GM19193 (cell line): ENCODE measurements at regions not wholly inside any gene's neighbourhood (a gene's known extent, or its start where the extent isn't known, plus 50 kb on each side); places are given as distances from the start of the nearest gene placed in this dataset.

Experiments
- POLR2A ChIP-seq: IDR thresholded peaks from 4 replicates; pipeline ENCODE4 v1.6.1; 2011; ENCODE audit not compliant: insufficient read depth, insufficient read length; ENCODE audit errors: extremely low read depth

- TF ChIP-seq POLR2A = no peak
These were observed 249.8 kb downstream of the ARHGAP12 start for GRCh38 chr10:31678575-31679516.

- TF ChIP-seq POLR2A = no peak
These were observed 250.5 kb downstream of the ARHGAP12 start for GRCh38 chr10:31678139-31678536.

- TF ChIP-seq POLR2A = no peak
These were observed 251.2 kb downstream of the ARHGAP12 start for GRCh38 chr10:31677195-31678138.

- no peak for TF ChIP-seq POLR2A
These were observed 252.9 kb downstream of the ARHGAP12 start for GRCh38 chr10:31675726-31676125.

- TF ChIP-seq POLR2A = no peak
These were observed 259.3 kb downstream of the ARHGAP12 start for GRCh38 chr10:31669357-31669756.

GRCh38 chr10:31668326-31668725 lies 260.3 kb downstream of the ARHGAP12 start:
- no peak for TF ChIP-seq POLR2A

GRCh38 chr10:31664803-31665202 lies 263.8 kb downstream of the ARHGAP12 start:
- TF ChIP-seq POLR2A = no peak

GRCh38 chr10:31660300-31660699 lies 268.3 kb downstream of the ARHGAP12 start:
- TF ChIP-seq POLR2A = no peak

- no peak for TF ChIP-seq POLR2A
These were observed 269.0 kb downstream of the ARHGAP12 start for GRCh38 chr10:31659665-31660064.

- TF ChIP-seq POLR2A = no peak
These were observed 271.2 kb downstream of the ARHGAP12 start for GRCh38 chr10:31657434-31657872.

- no peak for TF ChIP-seq POLR2A
These were observed 271.7 kb downstream of the ARHGAP12 start for GRCh38 chr10:31656851-31657433.

- no peak for TF ChIP-seq POLR2A
These were observed 276.6 kb downstream of the ARHGAP12 start for GRCh38 chr10:31652038-31652437.

- no peak for TF ChIP-seq POLR2A
These were observed 278.6 kb downstream of the ARHGAP12 start for GRCh38 chr10:31650010-31650409.

GRCh38 chr10:31648966-31649365 lies 279.7 kb downstream of the ARHGAP12 start:
- no peak for TF ChIP-seq POLR2A

GRCh38 chr10:31647861-31648260 lies 280.8 kb downstream of the ARHGAP12 start:
- no peak for TF ChIP-seq POLR2A
